ENCODE measurements at regions not wholly inside any gene's neighbourhood (a gene's known extent, or its start where the extent isn't known, plus 50 kb on each side); places are given as distances from the start of the nearest gene placed in this dataset.

DNA sequence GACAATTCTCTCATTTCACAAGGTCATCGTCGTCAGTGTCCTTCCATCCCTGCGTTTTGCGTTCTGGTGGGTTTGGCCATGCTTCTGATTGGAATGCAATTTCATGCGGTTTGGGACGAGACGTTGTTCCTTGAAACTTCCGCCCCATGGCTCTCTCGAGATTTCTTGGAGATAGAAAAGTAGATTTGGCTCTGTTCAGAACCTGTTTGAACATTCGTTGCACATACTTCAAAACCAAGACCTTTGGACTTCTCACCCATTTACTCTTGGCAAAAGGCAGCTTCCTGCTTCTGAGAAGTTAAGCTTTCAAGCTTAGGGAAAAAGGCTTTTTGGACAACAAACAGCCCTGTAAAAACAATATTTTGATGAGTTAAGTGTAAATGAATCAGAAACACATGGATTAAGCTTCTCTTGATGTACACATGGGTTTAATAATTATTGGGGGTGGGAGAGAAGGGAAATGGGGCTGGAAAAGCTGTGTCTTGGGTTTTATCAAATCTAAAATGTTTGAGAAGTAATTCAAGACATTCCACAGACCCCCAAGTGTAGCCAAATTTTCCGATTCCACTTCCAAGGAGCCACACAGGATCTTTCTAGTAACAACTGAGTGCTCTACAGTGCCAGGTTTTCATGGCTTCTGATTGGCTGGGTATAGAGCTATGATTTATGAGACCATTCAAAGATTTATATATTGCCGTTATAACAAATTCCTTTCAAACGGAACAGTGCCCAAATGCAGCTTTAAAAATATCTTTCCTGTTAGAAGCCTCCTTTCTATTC lies 467.2 kb downstream of the MED13L start (continued):
- no peak for TF ChIP-seq KDM5A (IDR thresholded peaks at IDR 0.05; ENCODE audit: low read length)
- no peak for TF ChIP-seq CHD7 (IDR thresholded peaks at IDR 0.05; ENCODE audit: insufficient replicate concordance, low read length)
- no peak for TF ChIP-seq MAFK (IDR thresholded peaks at IDR 0.05; ENCODE audit: low read depth, low read length)
- TF ChIP-seq TBP (IDR thresholded peaks at IDR 0.05; ENCODE audit: low read depth, low read length): no peak
- TF ChIP-seq HDAC2 (IDR thresholded peaks at IDR 0.05; ENCODE audit: borderline replicate concordance in 1 of 2, low read depth in 2 of 2, low read length in 2 of 2): no peak
- no peak for TF ChIP-seq POLR2A (IDR thresholded peaks at IDR 0.05; ENCODE audit: control extremely low read depth in 1 of 2, low read depth in 2 of 2, low read length in 2 of 2)
- no peak for TF ChIP-seq RBBP5 (IDR thresholded peaks at IDR 0.05; ENCODE audit: borderline replicate concordance, low read depth, low read length)

Measured in H1 (cell line).